ENCODE measurements at regions not wholly inside any gene's neighbourhood (a gene's known extent, or its start where the extent isn't known, plus 50 kb on each side); places are given as distances from the start of the nearest gene placed in this dataset.
"Not testable (repeated sequence)": the region's sequence is repeated elsewhere in the genome, so short reads cannot be mapped to it uniquely, and the experiment has no call there.

- no peak for DNase-seq
Observed at GRCh38 chr3:73234354-73235014, 173.0 kb downstream of the EBLN2 start.

- DNase-seq, result no peak
Observed at GRCh38 chr3:73235768-73236167, 174.3 kb downstream of the EBLN2 start.

GRCh38 chr3:73236867-73237266 is 175.4 kb downstream of the EBLN2 start:
- DNase-seq, result no peak

GRCh38 chr3:73243740-73244139 is 182.3 kb downstream of the EBLN2 start:
- DNase-seq, result no peak

GRCh38 chr3:73245459-73245858 is 184.0 kb downstream of the EBLN2 start:
- DNase-seq, result no peak

GRCh38 chr3:73249047-73249446 is 187.6 kb downstream of the EBLN2 start:
- DNase-seq, result no peak

- no peak for DNase-seq
Observed at GRCh38 chr3:73254062-73254461, 192.6 kb downstream of the EBLN2 start.

GRCh38 chr3:73255609-73256029 is 194.2 kb downstream of the EBLN2 start:
- DNase-seq, result no peak

GRCh38 chr3:73257186-73257585 is 195.7 kb downstream of the EBLN2 start:
- DNase-seq, result no peak

GRCh38 chr3:73258057-73258456 is 196.6 kb downstream of the EBLN2 start:
- DNase-seq, result no peak

- no peak for DNase-seq
Observed at GRCh38 chr3:73259291-73259690, 197.8 kb downstream of the EBLN2 start.

- DNase-seq, result no peak
Observed at GRCh38 chr3:73259856-73260255, 198.4 kb downstream of the EBLN2 start.

GRCh38 chr3:73266558-73266957 is 205.1 kb downstream of the EBLN2 start:
- not testable (repeated sequence) for DNase-seq

GRCh38 chr3:73269126-73269525 is 207.7 kb downstream of the EBLN2 start:
- DNase-seq, result not testable (repeated sequence)

- no peak for DNase-seq
Observed at GRCh38 chr3:73270839-73271483, 209.5 kb downstream of the EBLN2 start.

GRCh38 chr3:73273341-73273740 is 211.9 kb downstream of the EBLN2 start:
- no peak for DNase-seq

GRCh38 chr3:73280746-73281145 is 219.3 kb downstream of the EBLN2 start:
- no peak for DNase-seq

GRCh38 chr3:73284472-73284871 is 223.0 kb downstream of the EBLN2 start:
- DNase-seq, result no peak

- no peak for DNase-seq
Observed at GRCh38 chr3:73291541-73291940, 230.1 kb downstream of the EBLN2 start.

- DNase-seq, result no peak
Observed at GRCh38 chr3:73292220-73292619, 230.8 kb downstream of the EBLN2 start.

- no peak for DNase-seq
Observed at GRCh38 chr3:73294537-73294936, 233.1 kb downstream of the EBLN2 start.

GRCh38 chr3:73295876-73296635 is 234.6 kb downstream of the EBLN2 start:
- no peak for DNase-seq

- DNase-seq, result no peak
Observed at GRCh38 chr3:73296859-73297258, 235.4 kb downstream of the EBLN2 start.
